ENCODE measurements at regions not wholly inside any gene's neighbourhood (a gene's known extent, or its start where the extent isn't known, plus 50 kb on each side); places are given as distances from the start of the nearest gene placed in this dataset.
"Not testable (repeated sequence)": the region's sequence is repeated elsewhere in the genome, so short reads cannot be mapped to it uniquely, and the experiment has no call there.

DNA sequence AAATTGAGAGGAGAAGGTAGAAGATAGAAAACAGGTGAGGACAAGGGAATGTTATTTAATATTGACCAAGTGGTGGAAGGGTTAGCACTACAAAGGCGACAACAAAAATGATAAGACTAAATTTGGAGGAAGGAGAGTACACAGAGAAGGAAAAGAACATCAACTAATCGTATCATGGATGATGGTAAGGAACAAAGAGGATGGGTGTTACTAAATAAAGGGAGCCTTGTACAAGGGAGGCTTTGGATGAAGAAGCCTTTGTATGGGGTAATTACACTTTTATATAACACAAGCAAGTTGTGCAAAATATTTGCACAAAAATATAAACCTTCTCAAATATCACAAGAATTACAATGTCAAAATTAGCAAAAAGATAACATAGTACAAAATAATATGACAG, 125.7 kb downstream of the ZNF608 start:
- no peak for DNase-seq (ENCODE audit: low read depth)

- no peak for DNase-seq (ENCODE audit: low read depth)
These were observed 127.3 kb downstream of the ZNF608 start for GRCh38 chr5:124619121-124619520.

DNA sequence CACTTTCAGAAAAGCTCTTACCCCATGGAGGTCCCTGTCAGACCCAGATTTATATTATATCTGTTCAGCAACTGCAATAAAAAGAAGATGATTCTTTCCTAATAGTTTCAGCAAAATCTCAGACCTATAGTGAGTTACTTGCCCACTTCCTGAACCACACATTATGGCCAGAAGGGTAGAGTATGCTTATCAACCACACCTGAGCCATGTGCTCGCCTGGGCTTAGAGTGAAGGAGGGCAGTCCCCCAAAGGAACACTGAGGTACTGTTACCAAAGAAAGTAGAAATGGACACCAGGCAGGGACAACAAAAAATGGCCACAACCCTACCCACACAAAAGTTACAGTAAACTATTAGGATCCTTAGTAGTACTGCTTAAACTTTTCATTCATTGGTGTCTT, 128.7 kb downstream of the ZNF608 start:
- DNase-seq (ENCODE audit: low read depth) = no peak

DNA sequence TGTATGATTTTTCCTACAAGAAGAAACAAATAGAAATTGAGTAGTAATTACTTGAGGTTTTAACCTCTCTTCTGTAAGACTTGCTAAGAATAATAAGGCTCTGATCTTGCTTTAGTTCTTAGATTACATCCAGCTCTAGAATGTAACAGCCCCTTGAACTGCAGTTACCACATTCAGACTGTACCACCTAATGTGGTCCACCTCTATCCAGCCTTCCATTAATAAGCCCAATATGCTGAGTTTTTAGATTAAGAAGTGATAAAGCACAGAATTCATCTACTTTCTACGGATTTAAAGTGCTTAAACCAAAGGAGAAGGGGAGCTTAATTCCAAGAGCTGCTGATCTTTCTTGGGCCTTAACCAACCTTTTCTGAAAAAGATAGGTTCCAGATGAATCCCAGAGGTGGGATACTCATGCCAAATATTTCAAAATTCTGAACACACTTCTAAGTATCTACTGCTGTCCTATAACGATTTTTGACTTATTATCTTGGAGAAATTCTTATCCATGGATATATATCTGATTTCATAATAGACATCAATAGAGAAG, 131.5 kb downstream of the ZNF608 start:
- DNase-seq (ENCODE audit: low read depth) = no peak

- no peak for DNase-seq (ENCODE audit: low read depth)
These were observed 132.3 kb downstream of the ZNF608 start for GRCh38 chr5:124614105-124614504.

DNA sequence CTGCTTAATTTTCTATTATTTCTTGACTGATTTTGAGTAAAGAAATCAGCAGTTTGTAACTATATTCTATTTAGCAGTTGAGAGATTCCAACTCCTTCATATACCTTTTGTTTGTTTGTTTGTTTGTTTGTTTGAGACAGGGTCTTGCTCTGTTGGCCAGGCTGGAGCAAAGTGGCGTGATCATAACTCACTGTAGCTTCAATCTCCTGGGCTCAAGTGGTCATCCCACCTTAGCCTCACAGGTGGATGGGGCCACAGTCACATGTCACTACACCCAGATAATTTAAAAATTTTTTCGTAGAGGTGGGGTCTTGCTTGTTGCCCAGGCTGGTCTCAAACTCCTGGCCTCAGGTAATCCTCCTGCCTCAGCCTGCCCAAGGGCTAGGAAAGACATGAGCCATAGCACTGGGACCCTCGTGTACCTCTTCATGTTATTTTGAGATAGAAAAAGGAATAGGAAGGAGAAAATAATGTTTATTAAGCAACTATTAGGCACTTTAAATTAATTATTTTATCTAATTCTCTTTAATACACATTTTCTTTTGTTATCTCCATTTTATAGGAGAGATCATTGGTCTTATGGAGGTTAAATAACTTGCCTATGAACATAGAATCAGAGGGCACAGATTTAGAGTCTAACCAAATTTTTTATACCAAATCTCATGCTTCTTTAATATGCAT, 133.0 kb downstream of the ZNF608 start:
- DNase-seq (ENCODE audit: low read depth) = no peak

GRCh38 chr5:124612023-124612422, 134.4 kb downstream of the ZNF608 start:
- DNase-seq (ENCODE audit: low read depth) = no peak

DNA sequence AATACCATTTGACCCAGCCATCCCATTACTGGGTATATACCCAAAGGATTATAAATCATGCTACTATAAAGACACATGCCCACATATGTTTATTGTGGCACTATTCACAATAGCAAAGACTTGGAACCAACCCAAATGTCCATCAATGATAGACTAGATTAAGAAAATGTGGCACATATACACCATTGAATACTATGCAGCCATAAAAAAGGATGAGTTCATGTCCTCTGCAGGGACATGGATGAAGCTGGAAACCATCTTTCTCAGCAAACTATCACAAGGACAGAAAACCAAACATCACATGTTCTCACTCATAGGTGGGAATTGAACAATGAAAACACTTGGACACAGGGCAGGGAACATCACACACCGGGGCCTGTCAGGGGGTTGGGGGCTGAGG, 135.2 kb downstream of the ZNF608 start:
- not testable (repeated sequence) for DNase-seq (ENCODE audit: low read depth)

DNA sequence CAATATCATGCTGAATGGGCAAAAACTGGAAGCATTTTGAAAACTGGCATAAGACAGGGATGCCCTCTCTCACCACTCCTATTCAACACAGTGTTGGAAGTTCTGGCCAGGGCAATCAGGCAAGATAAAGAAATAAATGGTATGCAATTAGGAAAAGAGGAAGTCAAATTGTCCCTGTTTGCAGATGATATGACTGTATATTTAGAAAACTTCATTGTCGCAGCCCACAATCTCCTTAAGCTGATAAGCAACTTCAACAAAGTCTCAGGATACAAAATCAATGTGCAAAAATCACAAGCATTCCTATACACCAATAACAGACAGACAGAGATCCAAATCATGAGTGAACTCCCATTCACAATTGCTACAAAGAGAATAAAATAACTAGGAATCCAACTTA, 136.8 kb downstream of the ZNF608 start:
- DNase-seq (ENCODE audit: low read depth) = not testable (repeated sequence)

DNA sequence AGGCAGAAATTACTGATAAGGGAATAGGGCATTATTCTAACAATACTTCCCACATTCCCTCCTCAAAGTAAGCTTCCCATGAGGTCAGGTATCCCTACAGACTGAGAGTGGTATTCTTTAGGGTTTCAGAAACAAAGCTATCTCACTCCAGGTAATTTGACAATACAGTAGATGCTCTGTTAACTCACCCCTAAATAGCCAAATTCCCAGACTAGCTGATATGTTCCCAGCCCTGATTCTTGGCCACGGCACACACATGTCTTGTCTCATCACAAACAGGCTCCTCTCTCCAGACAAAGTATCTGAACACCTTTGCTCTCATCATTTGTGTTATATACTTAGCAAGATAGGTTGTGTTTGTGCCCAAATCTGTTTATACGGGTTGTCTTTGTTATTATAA, 139.9 kb downstream of the ZNF608 start:
- no peak for DNase-seq (ENCODE audit: low read depth)

DNA sequence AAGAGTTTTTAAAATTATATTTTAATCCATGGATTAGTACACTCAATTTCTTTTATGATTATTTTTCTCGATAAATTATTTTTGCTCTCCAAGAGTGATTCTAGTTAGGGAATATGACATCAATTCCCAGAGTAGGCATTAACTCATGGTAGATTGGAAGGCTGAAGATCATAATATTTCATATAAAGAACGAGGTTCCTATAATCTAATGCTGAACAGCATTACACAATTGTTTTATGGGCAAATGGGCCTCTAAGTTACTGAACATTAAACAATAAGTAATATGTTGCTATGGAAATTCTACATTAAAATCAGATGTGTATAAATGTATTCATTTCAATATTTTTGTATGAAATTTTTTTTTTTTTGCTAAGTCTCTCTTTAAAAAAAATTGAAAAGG, 140.3 kb downstream of the ZNF608 start:
- no peak for DNase-seq (ENCODE audit: low read depth)

DNA sequence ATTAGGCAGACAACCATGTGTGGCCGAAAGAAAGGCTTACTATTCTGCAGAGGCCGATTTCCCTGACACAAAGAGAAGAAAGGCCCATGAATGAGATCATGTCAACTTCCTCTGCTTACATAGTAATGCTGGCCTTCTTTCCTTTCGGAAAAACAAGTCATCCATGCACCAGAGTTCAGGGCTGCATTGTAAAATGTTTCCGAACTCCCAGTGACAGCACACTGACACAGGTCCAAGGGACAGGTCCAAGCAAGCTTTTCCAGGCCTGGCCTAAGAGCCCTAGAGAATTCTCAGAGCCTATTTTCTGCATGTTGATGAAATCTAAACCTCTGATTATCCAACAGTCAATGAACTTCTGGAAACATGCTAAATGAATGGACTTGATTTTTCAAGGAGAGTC, 140.9 kb downstream of the ZNF608 start:
- DNase-seq (ENCODE audit: low read depth) = no peak

- DNase-seq (ENCODE audit: low read depth) = no peak
These were observed 142.0 kb downstream of the ZNF608 start for GRCh38 chr5:124604419-124604818.

- DNase-seq (ENCODE audit: low read depth) = no peak
These were observed 143.4 kb downstream of the ZNF608 start for GRCh38 chr5:124602925-124603650.

DNA sequence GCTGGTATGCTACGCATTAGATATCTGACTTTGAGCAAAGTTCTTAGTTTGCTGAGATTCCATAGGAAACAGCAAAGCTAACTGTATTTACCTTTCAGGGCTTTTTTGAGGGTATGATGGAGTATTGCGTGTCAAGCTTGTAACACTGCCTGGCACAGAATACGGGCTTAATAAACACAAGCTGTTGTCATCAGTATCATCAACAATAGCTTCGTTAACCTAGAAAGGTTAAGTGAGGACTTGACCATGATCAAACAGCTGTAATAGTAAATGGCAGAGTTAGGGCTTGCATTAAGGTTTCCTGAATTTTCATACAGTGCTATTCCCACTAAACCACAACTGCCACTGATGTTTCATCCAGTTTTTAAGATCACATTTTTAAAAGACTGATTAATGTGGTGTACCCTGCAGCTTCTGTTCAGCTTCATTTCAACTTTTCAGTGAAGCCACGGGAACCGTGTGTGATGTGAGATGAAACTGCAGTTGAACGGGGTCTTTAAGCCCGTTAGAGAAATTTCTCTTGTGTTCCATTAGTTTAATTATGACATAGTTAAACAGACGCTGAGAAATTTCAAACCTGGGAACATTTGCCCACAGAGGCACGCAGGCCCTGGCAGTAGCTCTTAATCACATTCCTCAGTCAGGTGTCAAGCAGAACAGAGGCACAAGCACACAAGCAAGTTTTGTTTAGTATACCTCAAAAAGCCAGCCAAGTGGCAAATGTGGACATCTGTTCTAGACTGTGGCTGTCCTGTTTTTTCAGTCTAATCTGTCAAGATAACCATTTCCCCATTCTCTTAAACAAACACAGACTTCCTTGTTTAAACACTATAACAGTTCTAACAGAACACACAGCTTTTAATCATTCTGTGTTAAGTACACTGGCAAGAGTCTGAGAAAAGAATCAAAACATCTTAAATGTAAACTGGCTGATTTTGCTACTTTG, 147.1 kb downstream of the ZNF608 start:
- peak; percentile 80 for DNase-seq (ENCODE audit: low read depth)

- DNase-seq (ENCODE audit: low read depth) = peak; percentile 86
These were observed 149.6 kb downstream of the ZNF608 start for GRCh38 chr5:124596595-124597421.

DNA sequence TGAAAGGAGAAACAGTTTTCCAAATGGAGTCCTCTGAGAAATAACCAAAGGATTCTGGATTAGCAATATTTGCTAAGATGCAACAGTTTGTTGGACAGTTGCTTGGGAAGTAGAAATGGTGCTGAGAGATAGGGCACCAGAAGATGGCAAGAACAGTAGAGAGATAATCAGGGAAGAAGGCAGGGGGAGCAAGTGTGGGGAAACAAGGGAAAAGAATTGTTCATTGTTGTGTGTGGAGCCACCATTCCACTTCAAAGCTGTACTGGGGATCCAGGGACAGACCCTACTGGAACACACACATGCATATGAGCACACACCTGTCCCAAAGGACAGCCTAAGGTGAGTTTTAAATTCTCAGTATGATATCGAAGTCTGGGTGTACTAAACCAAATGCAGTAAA, 152.5 kb downstream of the ZNF608 start:
- DNase-seq (ENCODE audit: low read depth) = no peak

GRCh38 chr5:124592891-124593290, 153.5 kb downstream of the ZNF608 start:
- no peak for DNase-seq (ENCODE audit: low read depth)

DNA sequence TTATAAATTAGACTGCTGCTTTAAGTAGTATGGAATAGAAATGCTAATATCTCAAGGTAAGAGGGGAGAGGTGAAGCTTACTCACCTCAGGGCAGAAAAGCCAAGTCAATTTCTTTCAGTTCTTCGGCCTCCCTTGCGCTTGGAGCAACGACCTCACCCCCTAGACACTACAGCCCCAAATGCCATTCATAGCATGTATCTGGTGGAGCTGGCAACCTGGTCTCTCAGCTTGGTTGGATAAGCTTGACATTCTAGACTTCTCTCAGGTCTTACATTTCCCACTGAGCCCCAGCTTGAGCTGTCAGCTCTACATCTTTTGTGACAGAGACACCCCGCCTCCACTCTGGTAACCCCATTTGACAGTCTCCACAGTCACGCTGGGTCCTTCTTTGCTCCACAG, 154.9 kb downstream of the ZNF608 start:
- DNase-seq (ENCODE audit: low read depth) = no peak

GRCh38 chr5:124590686-124591085, 155.8 kb downstream of the ZNF608 start:
- DNase-seq (ENCODE audit: low read depth) = no peak

DNA sequence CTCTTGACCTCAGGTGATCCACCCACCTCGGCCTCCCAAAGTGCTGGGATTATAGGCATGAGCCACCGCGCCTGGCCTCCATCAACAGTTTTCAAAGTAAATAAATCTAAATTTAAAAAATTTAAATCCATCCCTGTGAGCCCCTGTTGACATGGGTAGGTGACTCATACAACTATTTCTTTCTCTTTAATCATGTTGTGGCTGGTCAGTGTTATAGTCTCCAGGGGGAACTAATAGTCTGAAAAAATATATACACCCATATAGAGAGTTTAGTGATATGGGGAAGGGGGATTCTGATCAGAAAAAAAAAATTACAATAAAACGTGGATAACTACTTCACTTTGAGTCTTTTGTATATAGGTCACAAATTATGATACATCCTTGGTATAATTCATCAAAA, 159.2 kb downstream of the ZNF608 start:
- no peak for DNase-seq (ENCODE audit: low read depth)
